ENCODE measurements at regions not wholly inside any gene's neighbourhood (a gene's known extent, or its start where the extent isn't known, plus 50 kb on each side); places are given as distances from the start of the nearest gene placed in this dataset.
"Not testable (repeated sequence)": the region's sequence is repeated elsewhere in the genome, so short reads cannot be mapped to it uniquely, and the experiment has no call there.

DNA sequence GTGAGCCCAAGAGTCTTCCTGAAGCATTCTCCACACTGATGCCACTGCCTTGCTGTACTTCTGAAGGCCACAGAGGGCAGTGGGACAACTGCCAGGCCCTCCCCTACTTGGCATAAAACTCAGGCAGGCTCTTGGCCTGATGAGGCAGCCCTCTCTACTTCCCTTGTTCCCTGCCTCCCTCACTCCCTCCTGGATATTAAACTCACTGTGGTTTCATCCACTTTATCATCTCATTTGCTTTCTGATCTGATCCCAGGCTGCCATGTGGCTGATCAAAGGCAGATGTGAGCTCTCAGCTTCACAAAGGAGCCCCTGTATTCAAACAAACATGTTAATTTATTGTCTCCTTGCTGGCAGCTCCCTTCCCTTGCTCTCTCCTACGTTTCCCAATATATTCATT, 533.5 kb downstream of the IGSF11 start:
- no peaks in the 10 kb centered on the region for H3K27me3 Mint-ChIP-seq
- H3K27ac Mint-ChIP-seq = no peak overlapping the region
- ATAC-seq = no peak
- DNase-seq (ENCODE audit: low spot score) = no peak
- H3K4me1 Mint-ChIP-seq (ENCODE audit: low read depth in 2 of 2) = no peaks in the 10 kb centered on the region
- H3K36me3 Mint-ChIP-seq = no peaks in the 10 kb centered on the region
- no peak overlapping the region for H3K4me3 Mint-ChIP-seq
- H3K9me3 Mint-ChIP-seq = peaks cover 14% of the 10 kb centered on the region

DNA sequence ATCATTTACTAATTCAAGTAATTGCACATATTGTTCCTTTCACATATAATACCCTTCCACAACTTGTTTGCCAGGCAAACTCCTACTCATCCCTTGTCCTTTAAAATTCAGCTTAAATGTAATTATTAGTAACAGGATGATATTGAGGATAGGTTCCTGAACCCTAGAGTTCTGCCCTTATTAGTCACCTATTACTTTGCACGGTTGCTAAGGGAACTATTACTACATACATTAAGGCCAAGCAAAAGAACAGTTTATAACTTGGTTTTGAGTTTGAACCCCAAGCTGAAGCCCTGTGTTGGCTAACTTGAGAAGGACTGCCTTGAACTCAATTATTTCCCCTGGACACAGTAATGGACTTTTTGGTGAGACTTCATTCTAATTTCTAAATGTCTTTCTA, 529.7 kb downstream of the IGSF11 start:
- Mint-ChIP-seq H3K27ac (no peak overlapping the region), H3K36me3 (no peaks in the 10 kb centered on the region), H3K27me3 (no peaks in the 10 kb centered on the region), H3K4me1 (ENCODE audit: low read depth in 2 of 2) (no peaks in the 10 kb centered on the region), H3K4me3 (no peak overlapping the region), H3K9me3 (peaks cover 11% of the 10 kb centered on the region)
- no peak for DNase-seq (ENCODE audit: low spot score)
- no peak for ATAC-seq

DNA sequence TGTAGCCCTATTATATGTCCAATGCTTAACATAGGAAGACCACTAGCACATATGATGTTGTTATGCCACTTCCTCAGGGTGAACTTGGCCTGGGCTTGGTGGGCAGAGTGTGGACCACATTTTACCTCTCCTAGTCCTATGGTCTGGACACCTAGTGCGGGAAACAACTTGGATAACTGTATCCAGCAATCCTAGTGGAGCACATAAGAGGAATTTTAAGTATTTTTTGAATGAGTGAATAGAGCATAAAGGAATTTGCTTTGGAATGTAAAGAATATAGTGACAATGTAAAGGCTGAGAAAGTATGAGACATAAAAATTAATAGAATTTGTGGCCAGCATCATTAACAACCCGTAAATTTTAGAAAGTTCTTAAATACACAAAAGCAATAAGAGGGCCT, 528.9 kb downstream of the IGSF11 start:
- H3K4me3 Mint-ChIP-seq = no peak overlapping the region
- H3K9me3 Mint-ChIP-seq = peaks cover 11% of the 10 kb centered on the region
- no peak overlapping the region for H3K27ac Mint-ChIP-seq
- no peaks in the 10 kb centered on the region for H3K4me1 Mint-ChIP-seq (ENCODE audit: low read depth in 2 of 2)
- H3K36me3 Mint-ChIP-seq = no peaks in the 10 kb centered on the region
- H3K27me3 Mint-ChIP-seq = no peaks in the 10 kb centered on the region
- DNase-seq (ENCODE audit: low spot score) (no peak), ATAC-seq (no peak)

DNA sequence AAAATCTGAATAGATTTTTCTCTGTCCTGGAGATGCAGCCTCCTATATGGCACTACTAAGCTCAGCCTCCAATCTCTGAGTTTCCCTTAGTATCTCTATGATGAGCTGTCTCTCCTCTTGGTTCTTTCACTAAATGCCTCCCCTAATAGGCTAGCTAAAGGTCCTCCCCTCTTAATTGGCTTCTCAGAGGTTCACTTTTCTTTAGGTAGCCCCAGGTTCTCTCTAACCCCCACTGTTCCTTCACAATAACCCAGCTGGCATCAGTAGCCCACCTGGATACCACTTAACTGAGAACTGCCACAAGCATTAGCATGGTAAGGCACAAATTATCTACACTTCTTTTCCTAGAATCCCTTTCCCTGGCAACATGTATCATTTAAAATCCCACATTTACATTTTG, 523.2 kb downstream of the IGSF11 start:
- Mint-ChIP-seq H3K4me1 (ENCODE audit: low read depth in 2 of 2) (no peaks in the 10 kb centered on the region), H3K36me3 (no peaks in the 10 kb centered on the region), H3K4me3 (no peak overlapping the region), H3K27me3 (no peaks in the 10 kb centered on the region), H3K9me3 (peaks cover 13% of the 10 kb centered on the region), H3K27ac (no peak overlapping the region)
- ATAC-seq (no peak), DNase-seq (ENCODE audit: low spot score) (no peak)

DNA sequence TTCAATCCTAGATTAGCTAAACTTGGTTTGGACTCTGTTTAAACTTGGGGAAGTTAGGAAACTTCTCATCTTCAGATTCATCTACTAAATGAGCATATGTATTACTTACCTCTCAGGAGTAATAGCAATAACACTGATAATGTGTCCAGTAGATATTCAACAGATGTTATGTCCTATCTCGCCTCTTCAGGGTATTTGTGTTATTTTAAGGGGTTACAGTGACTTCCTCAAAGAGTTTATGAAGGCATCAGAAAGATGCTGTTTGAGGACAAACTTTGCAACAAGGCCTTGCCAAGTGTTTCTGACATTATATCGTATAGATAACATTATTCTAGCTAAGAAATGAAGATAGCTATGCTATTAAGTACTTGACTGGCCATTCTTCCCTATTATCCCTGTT, 522.3 kb downstream of the IGSF11 start:
- Mint-ChIP-seq H3K4me1 (ENCODE audit: low read depth in 2 of 2) (no peaks in the 10 kb centered on the region), H3K9me3 (peaks cover 10% of the 10 kb centered on the region), H3K27me3 (no peaks in the 10 kb centered on the region), H3K36me3 (no peaks in the 10 kb centered on the region), H3K27ac (no peak overlapping the region), H3K4me3 (no peak overlapping the region)
- DNase-seq (ENCODE audit: low spot score) (no peak), ATAC-seq (no peak)

DNA sequence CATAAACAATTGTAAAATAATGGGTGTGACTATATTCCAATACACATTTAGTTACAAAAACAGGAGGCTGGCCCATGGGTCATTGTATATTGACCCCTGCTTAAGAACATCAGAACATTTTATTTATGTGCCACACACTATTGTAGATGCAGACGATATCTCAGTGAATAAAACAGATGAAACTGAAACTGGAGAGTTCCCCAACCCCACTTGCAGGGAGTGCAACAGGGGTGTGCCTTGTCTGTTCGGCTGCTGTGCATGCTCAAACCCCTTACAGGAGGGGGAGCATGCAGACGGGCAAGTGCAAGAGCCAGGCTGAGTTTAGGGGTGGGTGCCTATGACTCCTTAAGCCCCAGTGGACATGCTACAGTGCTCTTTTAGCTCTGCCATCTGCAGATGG, 509.6 kb downstream of the IGSF11 start:
- no peaks in the 10 kb centered on the region for H3K36me3 Mint-ChIP-seq
- no peak overlapping the region for H3K4me3 Mint-ChIP-seq
- H3K27me3 Mint-ChIP-seq = no peaks in the 10 kb centered on the region
- H3K27ac Mint-ChIP-seq = no peak overlapping the region
- H3K4me1 Mint-ChIP-seq (ENCODE audit: low read depth in 2 of 2) = no peaks in the 10 kb centered on the region
- peaks cover 19% of the 10 kb centered on the region for H3K9me3 Mint-ChIP-seq
- no peak for ATAC-seq
- no peak for DNase-seq (ENCODE audit: low spot score)

DNA sequence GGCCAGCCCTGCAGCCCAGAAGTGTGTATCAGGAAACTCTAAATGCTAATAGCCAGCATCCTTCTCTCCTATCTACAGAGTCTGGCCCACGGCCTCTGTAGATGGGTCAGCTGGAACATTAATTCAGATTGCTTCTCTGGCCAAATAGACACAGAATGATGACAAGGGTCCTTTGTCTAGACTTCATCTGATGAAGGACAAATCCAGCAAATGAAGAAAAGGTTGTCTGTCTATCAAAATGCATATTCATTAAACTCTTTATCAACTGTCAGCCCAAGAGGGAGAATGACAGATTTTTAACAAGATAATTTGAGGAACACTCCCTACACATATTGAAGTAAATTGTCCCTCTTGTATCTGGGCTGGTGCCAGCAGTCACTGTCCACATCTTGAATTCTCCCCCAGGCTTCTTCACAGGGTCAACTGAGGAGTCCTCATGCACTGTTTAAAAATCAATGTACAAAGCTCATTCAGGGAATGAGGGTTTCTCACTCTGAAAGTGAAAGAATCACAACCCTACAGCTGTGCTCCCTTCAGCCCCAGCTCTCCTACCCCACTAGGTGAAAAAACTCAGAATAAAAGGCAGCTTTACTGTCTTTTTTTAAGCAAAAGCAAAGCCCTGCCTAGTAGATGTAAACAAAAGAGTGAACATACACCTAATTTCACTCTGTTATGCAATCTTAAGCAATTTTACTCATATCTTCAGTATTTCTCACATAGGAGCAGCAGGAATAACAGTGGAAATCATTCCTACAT, 507.7 kb downstream of the IGSF11 start:
- Mint-ChIP-seq H3K4me1 (ENCODE audit: low read depth in 2 of 2) (no peaks in the 10 kb centered on the region), H3K9me3 (peaks cover 14% of the 10 kb centered on the region), H3K27ac (no peak overlapping the region), H3K36me3 (no peaks in the 10 kb centered on the region), H3K4me3 (no peak overlapping the region), H3K27me3 (no peaks in the 10 kb centered on the region)
- DNase-seq (ENCODE audit: low spot score) = no peak
- ATAC-seq = no peak

DNA sequence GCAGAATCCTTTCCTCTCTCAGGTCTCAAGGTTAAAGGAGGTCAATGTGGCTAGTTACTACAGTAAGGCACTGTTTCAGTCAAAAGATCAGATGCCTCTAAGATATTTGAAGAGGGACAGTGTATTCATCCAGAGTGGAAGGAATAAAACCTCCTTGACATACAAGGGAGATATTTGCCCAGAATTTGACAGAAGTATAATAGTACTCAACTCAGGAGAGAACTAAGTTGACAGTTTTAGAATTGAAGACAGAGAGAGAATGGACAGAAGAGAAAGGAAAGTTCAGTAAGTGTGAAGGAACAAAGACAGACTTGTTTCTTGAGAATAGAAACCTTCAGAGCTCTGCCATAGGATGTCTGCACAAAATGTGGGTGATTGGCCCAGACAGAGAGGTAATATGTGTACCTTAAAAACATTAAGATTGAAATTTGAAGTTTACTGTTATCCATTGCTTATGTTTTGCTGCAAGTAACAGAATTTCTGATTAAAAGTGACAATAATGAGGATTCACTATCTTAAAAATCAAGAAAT, 507.1 kb downstream of the IGSF11 start:
- H3K27ac Mint-ChIP-seq = no peak overlapping the region
- no peak for ATAC-seq
- H3K9me3 Mint-ChIP-seq = peaks cover 14% of the 10 kb centered on the region
- no peaks in the 10 kb centered on the region for H3K36me3 Mint-ChIP-seq
- no peak overlapping the region for H3K4me3 Mint-ChIP-seq
- no peak for DNase-seq (ENCODE audit: low spot score)
- H3K27me3 Mint-ChIP-seq = no peaks in the 10 kb centered on the region
- H3K4me1 Mint-ChIP-seq (ENCODE audit: low read depth in 2 of 2) = no peaks in the 10 kb centered on the region

DNA sequence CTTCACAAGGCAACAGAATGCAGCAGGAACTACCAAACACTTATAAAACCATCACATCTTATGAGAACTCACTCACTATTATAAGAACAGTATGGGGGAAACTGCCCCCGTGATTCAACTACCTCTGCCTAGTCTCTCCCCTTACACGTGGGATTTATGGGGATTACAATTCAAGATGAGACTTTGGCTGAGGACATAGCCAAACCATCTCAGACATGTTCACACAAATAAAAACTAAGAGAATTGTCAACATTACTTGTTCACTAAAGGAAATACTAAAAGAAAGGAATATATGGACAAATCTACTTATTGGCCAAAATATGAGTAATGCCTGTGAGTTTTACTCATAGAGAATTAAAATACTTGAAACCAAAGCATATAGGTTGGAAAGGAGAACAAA, 505.1 kb downstream of the IGSF11 start:
- Mint-ChIP-seq H3K4me1 (ENCODE audit: low read depth in 2 of 2) (no peaks in the 10 kb centered on the region), H3K36me3 (no peaks in the 10 kb centered on the region), H3K27ac (no peak overlapping the region), H3K4me3 (no peak overlapping the region), H3K9me3 (peaks cover 10% of the 10 kb centered on the region), H3K27me3 (no peaks in the 10 kb centered on the region)
- no peak for ATAC-seq
- DNase-seq (ENCODE audit: low spot score) = no peak

DNA sequence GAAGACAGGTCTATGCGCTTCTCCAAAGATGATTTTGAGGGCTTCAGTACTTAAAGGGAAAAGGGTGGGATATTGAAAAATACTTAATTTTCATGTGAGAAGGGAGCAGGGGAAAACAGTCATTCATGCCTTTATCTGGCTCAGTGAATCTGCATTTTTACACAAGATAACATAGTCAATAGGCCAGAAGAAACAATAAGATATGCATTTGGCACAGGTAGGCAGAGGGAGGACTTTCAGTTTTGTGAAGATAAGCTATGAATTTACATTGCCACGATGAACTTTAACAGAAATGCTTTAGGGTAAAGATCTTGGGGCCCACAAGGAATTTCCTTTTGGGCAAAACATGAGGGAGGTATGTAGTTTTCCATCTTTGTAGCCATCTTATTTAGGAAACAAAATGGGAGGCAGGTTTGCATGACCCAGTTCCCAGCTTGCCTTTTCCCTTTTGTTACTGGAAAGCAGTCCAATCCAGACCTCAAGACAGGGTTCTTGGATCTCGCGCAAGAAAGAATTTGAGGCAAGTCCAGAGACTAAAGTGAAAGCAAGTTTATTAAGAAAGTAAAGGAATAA, 504.2 kb downstream of the IGSF11 start:
- Mint-ChIP-seq H3K27ac (no peak overlapping the region), H3K9me3 (peaks cover 10% of the 10 kb centered on the region)

DNA sequence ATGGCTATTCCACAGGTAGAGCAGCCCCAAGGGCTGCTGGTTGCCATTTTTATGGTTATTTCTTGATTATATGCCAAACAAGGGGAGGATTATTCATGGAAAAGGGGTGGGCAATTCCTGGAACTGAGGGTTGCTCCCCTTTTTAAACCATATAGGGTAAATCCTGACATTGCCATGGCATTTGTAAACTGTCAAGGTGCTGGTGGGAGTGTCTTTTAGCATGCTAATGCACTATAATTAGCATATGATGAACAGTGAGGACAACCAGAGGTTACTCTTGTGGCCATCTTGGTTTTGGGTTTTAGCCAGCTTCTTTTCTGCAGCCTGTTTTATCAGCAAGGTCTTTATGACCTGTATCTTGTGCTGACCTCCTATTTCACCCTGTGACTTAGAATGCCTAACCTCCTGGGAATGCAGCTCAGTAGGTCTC, 503.7 kb downstream of the IGSF11 start:
- H3K36me3 Mint-ChIP-seq; H3K4me3 Mint-ChIP-seq; H3K4me1 Mint-ChIP-seq (ENCODE audit: low read depth in 2 of 2); H3K27ac Mint-ChIP-seq; ATAC-seq; DNase-seq (ENCODE audit: low spot score); H3K9me3 Mint-ChIP-seq; H3K27me3 Mint-ChIP-seq: not testable (repeated sequence)

More for the DNA sequence above, 504.2 kb downstream of the IGSF11 start:
- Mint-ChIP-seq H3K27me3 (no peaks in the 10 kb centered on the region), H3K4me1 (ENCODE audit: low read depth in 2 of 2) (no peaks in the 10 kb centered on the region), H3K36me3 (no peaks in the 10 kb centered on the region), H3K4me3 (no peak overlapping the region)
- DNase-seq (ENCODE audit: low spot score) (no peak), ATAC-seq (no peak)

DNA sequence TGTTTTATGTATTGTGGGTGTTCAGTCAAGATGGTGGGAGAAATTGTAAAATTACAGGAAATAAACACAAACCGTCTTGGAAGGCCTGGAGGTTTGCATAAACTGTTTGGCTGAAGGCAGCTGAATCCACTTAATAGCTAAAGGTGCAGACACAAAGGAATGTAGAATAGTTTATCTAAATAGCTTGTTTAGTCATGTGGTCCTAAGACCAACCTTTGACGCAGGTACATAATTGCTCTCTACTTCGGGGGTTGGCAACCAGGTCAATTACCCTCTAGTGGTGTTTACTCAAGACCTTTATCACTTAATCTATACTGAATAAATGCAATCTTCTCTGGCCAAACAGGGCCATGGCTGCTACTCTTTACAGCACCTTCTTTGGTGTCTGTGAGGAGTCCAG, 502.8 kb downstream of the IGSF11 start:
- no peaks in the 10 kb centered on the region for H3K27me3 Mint-ChIP-seq
- H3K9me3 Mint-ChIP-seq = peaks cover 4% of the 10 kb centered on the region
- no peak overlapping the region for H3K4me3 Mint-ChIP-seq

DNA sequence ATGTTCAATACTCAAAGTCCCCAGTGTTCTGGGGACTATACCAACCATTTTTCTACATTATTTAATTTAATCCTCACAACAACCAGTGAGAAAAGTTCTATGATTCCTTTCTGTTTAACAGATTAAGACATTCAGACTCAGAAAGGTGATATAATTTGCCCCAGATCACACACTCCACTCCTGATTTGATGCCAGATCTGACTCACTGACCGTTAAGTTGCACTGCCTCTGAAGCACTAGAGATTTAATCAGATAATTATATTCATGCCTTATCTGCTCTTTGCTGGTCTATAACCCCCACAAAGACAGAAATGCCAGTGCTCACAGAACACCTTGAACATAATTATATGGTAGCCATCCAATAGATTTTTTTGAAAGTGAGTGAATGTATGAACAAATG, 501.0 kb downstream of the IGSF11 start:
- Mint-ChIP-seq H3K27me3 (no peaks in the 10 kb centered on the region), H3K4me1 (ENCODE audit: low read depth in 2 of 2) (no peaks in the 10 kb centered on the region), H3K4me3 (no peak overlapping the region), H3K27ac (no peak overlapping the region), H3K36me3 (no peaks in the 10 kb centered on the region), H3K9me3 (peaks cover 3% of the 10 kb centered on the region)
- DNase-seq (ENCODE audit: low spot score) (no peak), ATAC-seq (no peak)

More for the DNA sequence above, 502.8 kb downstream of the IGSF11 start:
- DNase-seq (ENCODE audit: low spot score) (no peak), ATAC-seq (no peak)
- H3K4me1 Mint-ChIP-seq (ENCODE audit: low read depth in 2 of 2) = no peaks in the 10 kb centered on the region
- no peaks in the 10 kb centered on the region for H3K36me3 Mint-ChIP-seq
- H3K27ac Mint-ChIP-seq = no peak overlapping the region

DNA sequence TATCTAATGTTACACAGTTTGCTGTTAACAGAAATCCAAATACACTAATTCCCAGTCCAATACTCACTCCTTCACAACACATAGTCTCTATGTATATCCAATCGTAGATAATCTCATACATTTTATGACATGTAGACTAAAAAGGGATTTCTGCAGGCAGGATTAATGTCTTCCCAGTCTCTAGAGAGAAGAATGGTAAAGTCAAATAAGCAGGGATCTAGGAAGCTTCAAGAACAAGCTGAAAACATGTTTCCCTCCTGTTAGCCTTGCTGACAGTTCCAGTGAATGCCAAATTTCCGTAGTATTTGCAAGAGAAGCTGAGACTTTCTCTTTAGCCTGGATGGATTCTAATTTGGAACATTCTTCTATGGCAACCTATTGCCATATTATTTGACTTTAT, 500.1 kb downstream of the IGSF11 start:
- no peak overlapping the region for H3K27ac Mint-ChIP-seq
- H3K27me3 Mint-ChIP-seq = no peaks in the 10 kb centered on the region
- H3K4me3 Mint-ChIP-seq = no peak overlapping the region
- H3K4me1 Mint-ChIP-seq (ENCODE audit: low read depth in 2 of 2) = no peaks in the 10 kb centered on the region
- no peaks in the 10 kb centered on the region for H3K36me3 Mint-ChIP-seq
- ATAC-seq (no peak), DNase-seq (ENCODE audit: low spot score) (no peak)
- H3K9me3 Mint-ChIP-seq = peaks cover 9% of the 10 kb centered on the region
